ENCODE measurements at regions not wholly inside any gene's neighbourhood (a gene's known extent, or its start where the extent isn't known, plus 50 kb on each side); places are given as distances from the start of the nearest gene placed in this dataset.

- H3K9me1 ChIP-seq (ENCODE audit: insufficient read depth, low read length), result no peaks in the 10 kb centered on the region
- no peak overlapping the region for H3K14ac ChIP-seq (replicated peaks; ENCODE audit: low read depth, low read length)
- H4K5ac ChIP-seq (ENCODE audit: low read depth, low read length), result no peak overlapping the region
- TF ChIP-seq RFX5 (IDR thresholded peaks at IDR 0.05; ENCODE audit: low read depth, low read length), result no peak
- TF ChIP-seq BHLHE40 (IDR thresholded peaks at IDR 0.05; ENCODE audit: low read depth, low read length), result no peak
- TF ChIP-seq CHD1 (IDR thresholded peaks at IDR 0.05; ENCODE audit: low read depth, low read length), result no peak
- TF ChIP-seq RCOR1 (IDR thresholded peaks at IDR 0.05; ENCODE audit: insufficient replicate concordance, low read length), result no peak
- TF ChIP-seq POLR2A (IDR thresholded peaks at IDR 0.05; ENCODE audit: low read depth, low read length), result no peak
- TF ChIP-seq MXI1 (IDR thresholded peaks at IDR 0.05; ENCODE audit: borderline replicate concordance, low read depth, low read length), result no peak
- no peak for TF ChIP-seq RAD21 (IDR thresholded peaks at IDR 0.05; ENCODE audit: low read length)
- no peak for TF ChIP-seq CTCF (conservative IDR thresholded peaks at IDR 0.05; ENCODE audit: low read depth, low read length)
- no peak for TF ChIP-seq SMC3 (IDR thresholded peaks at IDR 0.05; ENCODE audit: low read depth, low read length)
- no peak for TF ChIP-seq NFE2L2 (IDR thresholded peaks at IDR 0.05; ENCODE audit: low read depth, low read length)
- TF ChIP-seq, protein P1, sequence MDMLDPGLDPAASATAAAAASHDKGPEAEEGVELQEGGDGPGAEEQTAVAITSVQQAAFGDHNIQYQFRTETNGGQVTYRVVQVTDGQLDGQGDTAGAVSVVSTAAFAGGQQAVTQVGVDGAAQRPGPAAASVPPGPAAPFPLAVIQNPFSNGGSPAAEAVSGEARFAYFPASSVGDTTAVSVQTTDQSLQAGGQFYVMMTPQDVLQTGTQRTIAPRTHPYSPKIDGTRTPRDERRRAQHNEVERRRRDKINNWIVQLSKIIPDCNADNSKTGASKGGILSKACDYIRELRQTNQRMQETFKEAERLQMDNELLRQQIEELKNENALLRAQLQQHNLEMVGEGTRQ (IDR thresholded peaks at IDR 0.05; ENCODE audit: low read depth, low read length), result no peak
- no peak for TF ChIP-seq CEBPB (IDR thresholded peaks at IDR 0.05; ENCODE audit: low read depth, low read length)
- TF ChIP-seq FOS (IDR thresholded peaks at IDR 0.05; ENCODE audit: low read depth, low read length), result no peak
- TF ChIP-seq MAFK (IDR thresholded peaks at IDR 0.05; ENCODE audit: low read depth, low read length), result no peak
- TF ChIP-seq MAZ (IDR thresholded peaks at IDR 0.05; ENCODE audit: borderline replicate concordance, low read depth, low read length), result no peak
- TF ChIP-seq, protein P2, sequence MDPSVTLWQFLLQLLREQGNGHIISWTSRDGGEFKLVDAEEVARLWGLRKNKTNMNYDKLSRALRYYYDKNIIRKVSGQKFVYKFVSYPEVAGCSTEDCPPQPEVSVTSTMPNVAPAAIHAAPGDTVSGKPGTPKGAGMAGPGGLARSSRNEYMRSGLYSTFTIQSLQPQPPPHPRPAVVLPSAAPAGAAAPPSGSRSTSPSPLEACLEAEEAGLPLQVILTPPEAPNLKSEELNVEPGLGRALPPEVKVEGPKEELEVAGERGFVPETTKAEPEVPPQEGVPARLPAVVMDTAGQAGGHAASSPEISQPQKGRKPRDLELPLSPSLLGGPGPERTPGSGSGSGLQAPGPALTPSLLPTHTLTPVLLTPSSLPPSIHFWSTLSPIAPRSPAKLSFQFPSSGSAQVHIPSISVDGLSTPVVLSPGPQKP (IDR thresholded peaks at IDR 0.05; ENCODE audit: borderline replicate concordance, low read depth, low read length), result no peak
- H3K9ac ChIP-seq (ENCODE audit: low read depth, low read length), result no peak overlapping the region
- no peaks in the 10 kb centered on the region for H4K20me1 ChIP-seq (ENCODE audit: insufficient read depth, low read length)
- no peak overlapping the region for H2BK120ac ChIP-seq (ENCODE audit: low read depth, low read length)
- H2BK5ac ChIP-seq (ENCODE audit: low read depth, low read length, poor library complexity, severe bottlenecking), result no peak overlapping the region
- no peaks in the 10 kb centered on the region for H3K79me1 ChIP-seq (ENCODE audit: low read depth in 1 of 2, low read length in 2 of 2)
- DNase-seq, result no peak
- dilution Hi-C loops (cut with HindIII; ENCODE audit: low sequenced_read_pairs, unreplicated experiment), result no loop called here
- H3K4me1 ChIP-seq (ENCODE audit: control insufficient read depth, insufficient read depth, low read length), result peaks cover 3% of the 10 kb centered on the region; the same call in 1 of the 2 replicates
- no peak overlapping the region for H3K23ac ChIP-seq (ENCODE audit: low read depth, low read length)
- no peak overlapping the region for H2AFZ ChIP-seq (replicated peaks; ENCODE audit: low read length, poor library complexity)
- in situ Hi-C loops (cut with MboI; ENCODE audit: low sequenced_read_pairs), result no loop called here
- intact Hi-C loops (cut with micrococcal nuclease), result loop anchor here (10.0 kb wide), 1 partner anchor 186 kb away; no protein-coding TSS in a partner anchor
- no TSS peak for BruUV-seq (replicated peaks)
- no peak overlapping the region for H4K91ac ChIP-seq (ENCODE audit: insufficient read depth, low read depth, low read length)
- no peak overlapping the region for H3K4me2 ChIP-seq (ENCODE audit: low read depth, low read length)
- ChIA-PET POLR2A (ENCODE audit: unreplicated experiment) (no interaction called here), CTCF (no interaction called here)
- no peak overlapping the region for H2AK5ac ChIP-seq (ENCODE audit: low read depth, low read length)
- no peak overlapping the region for H2BK20ac ChIP-seq (ENCODE audit: low read depth, low read length)
- H3K18ac ChIP-seq (ENCODE audit: low read depth, low read length), result no peak overlapping the region
- H2BK15ac ChIP-seq (ENCODE audit: low read depth, low read length), result no peak overlapping the region
- H3K27ac ChIP-seq (ENCODE audit: insufficient read depth, low read length), result no peak overlapping the region
- no peak overlapping the region for H3K56ac ChIP-seq (ENCODE audit: extremely low read depth, insufficient read depth, low read length)
- no peaks in the 10 kb centered on the region for H3K9me3 ChIP-seq (ENCODE audit: control insufficient read depth, insufficient read depth, low read length)
- no peaks in the 10 kb centered on the region for H3K36me3 ChIP-seq (ENCODE audit: control insufficient read depth, insufficient read depth, low read length)
- no peak overlapping the region for H3K4me3 ChIP-seq (ENCODE audit: insufficient read depth, low read depth, low read length)
- WGBS, 2 experiments (ENCODE audit: extremely low coverage in 2 of 2, insufficient read length in 1 of 2), result 40% methylated on average over 2 of the region's 6 CpGs; no CpG with 5 or more reads in 1 of the 2 experiments
- ATAC-seq (ENCODE audit: low read depth), result no peak
- no peak overlapping the region for H3K4ac ChIP-seq (ENCODE audit: low read depth, low read length)
- H2AK9ac ChIP-seq (replicated peaks; ENCODE audit: low read depth, low read length, poor library complexity), result no peak overlapping the region
- H3K27me3 ChIP-seq (ENCODE audit: control insufficient read depth, insufficient read depth, low read length), result peaks cover 19% of the 10 kb centered on the region
- H4K8ac ChIP-seq (ENCODE audit: low read depth in 2 of 2, low read length in 2 of 2), result no peak overlapping the region
Observed at GRCh38 chr15:70279096-70279495, 181.4 kb upstream of the TLE3 start.
